SK-N-MC (cell line): ENCODE measurements at regions not wholly inside any gene's neighbourhood (a gene's known extent, or its start where the extent isn't known, plus 50 kb on each side); places are given as distances from the start of the nearest gene placed in this dataset.

Experiments used
- DNase-seq: peaks from one replicate; pipeline ENCODE4 v3.0.0-alpha.2; 2011; ENCODE audit warnings: low read depth, low spot score
- H3K27ac ChIP-seq: fragments of 200-600 bp; sonication (generic); 2 replicates; pipeline ENCODE4 v1.5.1; 2016; ENCODE audit warnings: mixed run types
- H3K36me3 ChIP-seq: fragments of 200-600 bp; sonication (generic); 2 replicates; pipeline ENCODE4 v1.6.1; 2017; ENCODE audit warnings: antibody characterized with exemption, low read length, mixed read lengths; ENCODE audit not compliant: insufficient read depth
- H3K4me3 ChIP-seq: fragments of 200-600 bp; sonication (generic); 2 replicates; pipeline ENCODE4 v1.5.1; 2016
- H3K9ac ChIP-seq: fragments of 200-600 bp; sonication (generic); 2 replicates; pipeline ENCODE4 v1.8.0; 2017; ENCODE audit warnings: mixed run types, mixed read lengths; ENCODE audit not compliant: insufficient read length
- H3K9me3 ChIP-seq: fragments of 200-600 bp; sonication (generic); 2 replicates; pipeline ENCODE4 v1.6.1; 2017; ENCODE audit warnings: low read depth, mild to moderate bottlenecking, antibody characterized with exemption, low read length, moderate library complexity, mixed read lengths
- EZH2 ChIP-seq: fragments of 200-600 bp; sonication (generic); IDR thresholded peaks from one replicate; pipeline ENCODE4 v1.6.1; 2017; ENCODE audit warnings: antibody characterized with exemption
- FOXP2 ChIP-seq: optimal IDR thresholded peaks from 2 replicates; pipeline ENCODE3; 2011; ENCODE audit warnings: mild to moderate bottlenecking, moderate library complexity; ENCODE audit not compliant: insufficient read depth; ENCODE audit errors: extremely low read length, control extremely low read depth
- POLR2AphosphoS5 ChIP-seq: IDR thresholded peaks from 2 replicates; pipeline ENCODE4 v1.6.1; 2012; ENCODE audit warnings: mild to moderate bottlenecking, low read depth, low read length, borderline replicate concordance

DNA sequence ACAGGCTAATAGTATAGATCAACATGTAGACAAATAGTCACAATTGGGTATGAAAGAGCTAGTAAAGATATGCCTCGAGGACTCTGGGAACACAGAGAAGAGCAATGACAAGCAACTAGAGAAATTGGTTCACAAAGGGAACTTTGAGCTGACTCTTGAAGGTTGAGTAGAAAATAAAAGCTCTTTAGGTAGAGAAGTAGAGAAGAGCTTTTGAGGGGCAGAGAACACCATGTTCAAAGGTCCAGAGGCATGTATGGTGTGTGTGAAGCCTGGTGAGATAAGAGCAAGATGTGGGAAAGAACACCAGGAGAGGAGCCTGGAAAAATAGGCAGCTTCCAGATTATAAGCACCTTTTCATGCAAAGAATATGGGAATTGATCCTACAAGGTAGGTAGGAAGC is 109.7 kb upstream of the MAGI3 start:
- Histone ChIP-seq H3K27ac (no peak overlapping the region), H3K9me3 (no peaks in the 10 kb centered on the region), H3K36me3 (no peaks in the 10 kb centered on the region), H3K9ac (no peak overlapping the region), H3K4me3 (no peak overlapping the region)
- DNase-seq, result no peak
- TF ChIP-seq FOXP2 (no peak), POLR2AphosphoS5 (no peak), EZH2 (no peak)

DNA sequence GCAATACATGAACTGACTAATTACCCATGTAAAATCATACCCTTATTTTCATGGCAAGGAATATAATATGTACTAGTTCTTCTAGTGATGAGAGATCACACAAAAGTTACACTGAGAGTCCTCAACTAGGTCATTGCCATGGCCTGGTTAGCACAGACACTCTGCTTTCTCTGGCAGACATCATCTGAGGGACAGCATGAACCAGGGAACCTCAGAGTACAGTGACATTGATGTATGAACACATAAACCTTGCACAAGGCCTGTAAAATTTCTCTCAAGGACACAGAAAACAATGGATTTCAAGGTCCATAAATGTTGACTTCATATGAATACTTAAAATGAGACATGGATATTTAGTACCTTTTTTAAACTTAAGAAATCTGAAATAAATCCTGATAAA is 108.8 kb upstream of the MAGI3 start:
- H3K9me3 ChIP-seq, result no peaks in the 10 kb centered on the region
- DNase-seq, result no peak
- TF ChIP-seq POLR2AphosphoS5, result no peak
- TF ChIP-seq EZH2, result no peak
- TF ChIP-seq FOXP2, result no peak
- no peaks in the 10 kb centered on the region for H3K36me3 ChIP-seq
- no peak overlapping the region for H3K4me3 ChIP-seq
- H3K9ac ChIP-seq, result no peak overlapping the region
- H3K27ac ChIP-seq, result no peak overlapping the region

DNA sequence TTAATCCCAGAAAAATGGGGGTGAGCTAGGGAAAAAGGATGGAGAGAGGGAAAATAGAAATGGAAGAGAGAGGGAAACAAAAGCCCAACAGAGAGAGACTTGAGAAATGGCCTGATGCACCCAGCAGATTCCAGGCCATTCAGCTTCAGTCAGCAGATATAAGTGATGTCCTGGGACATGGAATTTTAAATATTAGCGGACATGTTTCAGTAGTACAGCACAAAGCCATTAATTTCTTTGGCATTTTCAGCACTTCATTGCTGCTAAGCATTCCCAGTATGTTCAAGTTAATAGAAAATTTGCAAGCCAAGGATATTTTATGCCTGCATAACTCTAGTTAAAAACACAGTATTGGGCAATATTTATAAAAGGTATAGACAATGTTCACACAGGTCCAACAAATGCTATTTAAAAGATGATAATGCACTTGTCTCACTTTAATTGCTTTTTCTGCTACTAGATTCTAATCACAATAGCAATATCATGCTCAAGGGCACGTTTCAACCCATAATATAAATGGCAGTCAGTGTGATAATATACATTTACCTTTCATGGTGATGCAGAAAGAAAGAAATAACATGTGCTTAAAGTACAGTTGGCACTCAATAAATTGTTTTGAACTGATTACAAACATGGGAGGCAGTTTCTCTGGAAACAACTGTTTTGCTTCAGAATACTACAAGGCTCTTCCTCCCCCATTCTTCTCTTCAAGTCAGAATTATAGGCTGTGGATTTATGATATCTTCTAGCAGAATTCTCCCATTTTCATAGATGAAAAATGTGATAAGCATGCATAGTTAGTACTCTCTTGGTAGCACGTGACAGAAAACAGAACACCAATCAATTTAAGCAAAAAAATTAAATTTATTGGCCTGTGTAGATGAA is 108.1 kb upstream of the MAGI3 start:
- Histone ChIP-seq H3K4me3 (no peak overlapping the region), H3K27ac (no peak overlapping the region), H3K36me3 (no peaks in the 10 kb centered on the region), H3K9ac (no peak overlapping the region), H3K9me3 (no peaks in the 10 kb centered on the region)
- no peak for DNase-seq
- TF ChIP-seq POLR2AphosphoS5 (no peak), FOXP2 (no peak), EZH2 (no peak)

DNA sequence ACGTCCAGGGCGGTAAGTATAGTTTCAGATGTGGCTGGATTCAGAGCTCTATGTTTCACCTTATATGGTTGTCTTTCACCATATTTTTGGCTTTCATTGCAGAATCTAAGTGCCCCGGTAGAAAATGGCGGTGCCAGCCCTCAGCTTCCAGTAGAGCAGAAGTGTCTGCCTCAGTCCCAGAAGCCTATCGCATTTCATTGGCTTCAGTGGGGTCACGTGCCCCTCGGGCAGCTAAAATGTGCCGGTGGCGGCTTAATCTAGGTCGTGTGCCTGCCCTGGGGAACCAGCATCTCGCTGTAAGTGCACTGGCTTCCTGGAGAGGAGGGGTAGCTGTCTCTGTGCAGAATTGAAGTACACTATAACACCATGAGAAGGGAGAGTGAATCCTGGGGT is 107.4 kb upstream of the MAGI3 start:
- TF ChIP-seq POLR2AphosphoS5 (no peak), FOXP2 (no peak), EZH2 (no peak)
- no peak for DNase-seq
- Histone ChIP-seq H3K4me3 (no peak overlapping the region), H3K9me3 (no peaks in the 10 kb centered on the region), H3K9ac (no peak overlapping the region), H3K27ac (no peak overlapping the region), H3K36me3 (no peaks in the 10 kb centered on the region)

DNA sequence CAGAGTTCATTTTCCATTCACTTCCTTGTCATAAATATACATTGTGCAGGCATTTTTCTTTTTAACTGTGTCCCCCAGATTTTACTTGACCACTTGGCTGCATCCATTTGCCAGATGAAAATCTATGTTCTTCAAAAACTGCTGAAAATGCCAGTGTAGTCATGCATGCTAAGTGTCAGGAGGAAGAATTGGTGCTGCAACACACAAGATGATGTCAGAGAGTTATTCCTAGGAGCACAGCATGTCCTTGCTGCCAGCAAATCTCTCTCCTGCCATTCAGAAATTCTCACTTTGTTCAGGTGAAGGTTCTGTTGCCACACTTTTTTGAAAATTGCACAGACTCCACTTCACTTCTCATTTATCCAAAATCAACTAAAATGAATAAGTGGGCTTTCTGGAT is 106.4 kb upstream of the MAGI3 start:
- DNase-seq, result no peak
- TF ChIP-seq POLR2AphosphoS5 (no peak), EZH2 (no peak), FOXP2 (no peak)
- H3K36me3 ChIP-seq, result no peaks in the 10 kb centered on the region
- no peaks in the 10 kb centered on the region for H3K9me3 ChIP-seq
- H3K4me3 ChIP-seq, result no peak overlapping the region
- no peak overlapping the region for H3K9ac ChIP-seq
- no peak overlapping the region for H3K27ac ChIP-seq

DNA sequence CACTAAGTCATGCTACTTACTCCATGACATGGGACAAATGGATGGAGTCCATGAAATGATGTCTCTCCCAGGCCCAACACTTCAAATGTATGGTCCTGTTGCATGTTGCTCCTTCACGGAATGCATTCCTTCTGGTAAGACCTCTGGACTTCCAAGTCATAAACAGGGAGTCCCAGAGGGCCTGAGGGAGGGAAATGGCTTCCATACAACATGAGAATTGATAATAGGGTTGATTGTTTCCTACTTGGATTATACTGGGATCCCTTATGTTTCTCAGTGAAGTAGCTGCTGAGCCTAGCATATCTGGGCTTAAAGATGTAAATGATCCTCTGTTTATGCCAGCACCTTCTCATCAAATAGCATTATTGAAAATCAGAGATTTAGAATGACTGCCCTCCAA is 104.2 kb upstream of the MAGI3 start:
- TF ChIP-seq FOXP2 (no peak), EZH2 (no peak), POLR2AphosphoS5 (no peak)
- H3K36me3 ChIP-seq, result no peaks in the 10 kb centered on the region
- H3K9me3 ChIP-seq, result no peaks in the 10 kb centered on the region
- H3K4me3 ChIP-seq, result no peak overlapping the region
- no peak for DNase-seq
- H3K27ac ChIP-seq, result no peak overlapping the region
- H3K9ac ChIP-seq, result no peak overlapping the region

DNA sequence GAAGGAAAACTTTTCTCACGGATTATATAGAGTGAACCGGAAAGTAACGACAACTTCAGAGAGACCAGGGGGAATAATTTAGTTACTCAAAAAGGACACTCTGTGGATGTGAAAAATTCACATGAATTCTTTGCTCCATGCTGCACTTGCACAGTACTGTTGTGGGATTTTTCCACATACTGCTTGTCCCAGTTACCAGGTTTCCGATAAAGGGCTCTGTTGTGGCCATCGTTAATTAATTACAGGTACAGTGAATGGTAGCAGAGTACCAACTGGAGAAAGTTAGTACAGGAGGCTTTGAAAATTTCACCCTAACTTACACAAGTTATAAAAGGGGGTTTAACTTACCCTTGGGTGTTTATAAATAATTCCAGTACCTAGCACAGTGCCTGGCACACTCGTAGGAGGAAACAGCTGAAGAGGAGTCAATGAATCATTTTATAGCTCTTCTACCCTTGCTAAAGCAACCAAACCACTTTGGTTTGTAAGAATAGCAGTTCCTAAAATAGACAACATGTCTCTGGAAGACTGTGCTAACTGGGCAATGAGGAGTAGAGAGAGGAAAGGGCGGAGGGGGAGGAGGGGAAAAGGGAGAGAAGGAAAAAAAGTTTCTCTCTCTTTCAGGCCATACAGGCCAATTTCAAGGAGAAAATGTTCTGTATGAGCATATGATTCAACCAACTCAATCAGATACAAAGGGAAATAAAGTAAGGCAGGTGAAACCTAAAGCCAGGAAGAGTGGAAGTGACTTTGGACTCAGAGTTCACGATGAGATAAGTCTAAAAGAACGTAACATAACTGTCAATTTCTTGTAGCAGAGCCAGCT is 98.3 kb upstream of the MAGI3 start:
- no peak for TF ChIP-seq FOXP2
- no peak for TF ChIP-seq POLR2AphosphoS5
- TF ChIP-seq EZH2, result no peak
- no peak overlapping the region for H3K9ac ChIP-seq
- no peak overlapping the region for H3K27ac ChIP-seq
- no peaks in the 10 kb centered on the region for H3K36me3 ChIP-seq
- H3K4me3 ChIP-seq, result no peak overlapping the region
- DNase-seq, result no peak
- no peaks in the 10 kb centered on the region for H3K9me3 ChIP-seq

DNA sequence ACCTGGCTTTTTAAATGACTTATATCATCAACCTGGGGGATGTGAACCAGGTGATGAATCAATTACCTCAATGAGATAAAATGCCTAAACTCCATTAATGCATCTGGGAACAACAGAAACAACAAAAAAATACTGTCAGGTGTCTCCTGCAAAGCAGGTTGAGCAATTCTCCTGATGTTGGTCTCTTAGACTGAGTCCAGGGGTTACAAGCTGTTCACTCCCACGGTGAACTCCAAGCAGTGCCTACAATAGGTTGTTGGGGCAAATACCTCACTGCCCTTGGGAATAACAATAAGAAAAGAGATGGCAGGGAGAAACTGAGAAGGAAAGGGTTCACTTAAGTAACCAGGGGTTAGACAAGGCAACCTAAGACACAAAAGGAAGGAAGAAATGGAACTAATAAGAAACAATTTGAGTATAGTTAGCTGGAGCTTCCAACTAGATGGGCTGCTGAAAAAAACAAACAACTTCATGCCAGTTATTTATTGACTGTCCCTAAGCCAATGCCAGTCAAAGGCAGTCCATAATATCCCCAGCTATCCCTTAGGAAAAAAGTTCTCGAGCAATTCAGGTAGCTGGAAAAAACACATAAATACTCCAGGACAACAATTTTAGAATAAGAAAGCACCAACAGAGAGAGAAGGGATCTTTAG is 97.6 kb upstream of the MAGI3 start:
- Histone ChIP-seq H3K4me3 (no peak overlapping the region), H3K9ac (no peak overlapping the region), H3K9me3 (no peaks in the 10 kb centered on the region), H3K36me3 (no peaks in the 10 kb centered on the region), H3K27ac (no peak overlapping the region)
- TF ChIP-seq FOXP2 (no peak), EZH2 (no peak), POLR2AphosphoS5 (no peak)
- DNase-seq, result no peak
